Peyer's patch (tissue), 4 donors: ENCODE measurements at regions not wholly inside any gene's neighbourhood (a gene's known extent, or its start where the extent isn't known, plus 50 kb on each side); places are given as distances from the start of the nearest gene placed in this dataset.

Experiments used
- DNase-seq, 3 donors: peaks; one replicate each; pipeline ENCODE4 v3.0.0-alpha.2; 2017 to 2019
- H3K27ac ChIP-seq, 4 donors: fragments of 200-600 bp; sonication (generic); one replicate each; pipeline ENCODE4 v1.5.1; 2016 to 2019
- H3K27me3 ChIP-seq, 2 donors: fragments of 200-600 bp; sonication (generic); one replicate each; pipeline ENCODE4 v1.5.1; 2019
- H3K36me3 ChIP-seq, 3 donors: fragments of 200-600 bp; sonication (generic); one replicate each; pipeline ENCODE4 v1.5.1; 2016 to 2019
- H3K4me1 ChIP-seq, 4 donors: fragments of 200-600 bp; sonication (generic); one replicate each; pipeline ENCODE4 v1.5.1; 2016 to 2019
- H3K4me3 ChIP-seq, 4 donors: fragments of 200-600 bp; sonication (generic); 1 replicate in 3 of 4; 2 replicates in 1 of 4; pipeline ENCODE4 v1.5.1; 2016 to 2019; ENCODE audit warnings: mild to moderate bottlenecking in 1 of 4
- H3K9me3 ChIP-seq, 4 donors: fragments of 200-600 bp; sonication (generic); one replicate each; pipeline ENCODE4 v1.5.1; 2016 to 2019; ENCODE audit warnings: mild to moderate bottlenecking in 1 of 4
- POLR2A ChIP-seq, 2 donors: fragments of 450-650 bp; IDR thresholded peaks; one replicate each; pipeline ENCODE4 v1.5.1; 2017; ENCODE audit warnings: antibody characterized with exemption in 2 of 2, mild to moderate bottlenecking in 2 of 2, moderate library complexity in 2 of 2
- TF ChIP-seq, protein P1 (sequence below), 6 experiments: fragments of 450-650 bp in 4 of 6; fragments of 200-600 bp in 2 of 6; sonication (generic) in 1 of 6; IDR thresholded peaks; one replicate each; pipeline ENCODE4 v1.5.1; 2017 to 2019; ENCODE audit warnings: antibody characterized with exemption in 6 of 6, mild to moderate bottlenecking in 3 of 6, moderate library complexity in 1 of 6

DNA sequence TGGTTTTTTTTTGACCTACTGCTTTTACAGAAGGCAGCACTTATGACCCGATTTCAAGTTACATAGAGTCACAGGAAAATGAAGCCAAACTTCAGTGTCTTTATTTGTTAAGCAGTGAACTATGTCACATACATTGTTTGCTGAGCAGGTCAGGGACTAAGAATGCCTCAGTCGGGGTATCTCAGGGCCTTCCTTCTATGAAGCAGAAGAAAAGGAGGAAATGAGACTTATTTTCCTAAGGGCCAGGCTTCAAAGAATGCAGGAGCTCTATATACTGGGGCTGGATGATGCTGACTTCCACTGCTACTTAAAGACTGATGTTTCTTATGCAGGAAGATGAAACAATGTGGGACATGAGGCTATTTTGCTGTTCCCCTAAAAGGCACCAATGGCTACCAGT, 558.4 kb upstream of the IGFBP7 start:
- TF ChIP-seq POLR2A (IDR thresholded peaks at IDR 0.05) = no peak
- TF ChIP-seq, protein P1, sequence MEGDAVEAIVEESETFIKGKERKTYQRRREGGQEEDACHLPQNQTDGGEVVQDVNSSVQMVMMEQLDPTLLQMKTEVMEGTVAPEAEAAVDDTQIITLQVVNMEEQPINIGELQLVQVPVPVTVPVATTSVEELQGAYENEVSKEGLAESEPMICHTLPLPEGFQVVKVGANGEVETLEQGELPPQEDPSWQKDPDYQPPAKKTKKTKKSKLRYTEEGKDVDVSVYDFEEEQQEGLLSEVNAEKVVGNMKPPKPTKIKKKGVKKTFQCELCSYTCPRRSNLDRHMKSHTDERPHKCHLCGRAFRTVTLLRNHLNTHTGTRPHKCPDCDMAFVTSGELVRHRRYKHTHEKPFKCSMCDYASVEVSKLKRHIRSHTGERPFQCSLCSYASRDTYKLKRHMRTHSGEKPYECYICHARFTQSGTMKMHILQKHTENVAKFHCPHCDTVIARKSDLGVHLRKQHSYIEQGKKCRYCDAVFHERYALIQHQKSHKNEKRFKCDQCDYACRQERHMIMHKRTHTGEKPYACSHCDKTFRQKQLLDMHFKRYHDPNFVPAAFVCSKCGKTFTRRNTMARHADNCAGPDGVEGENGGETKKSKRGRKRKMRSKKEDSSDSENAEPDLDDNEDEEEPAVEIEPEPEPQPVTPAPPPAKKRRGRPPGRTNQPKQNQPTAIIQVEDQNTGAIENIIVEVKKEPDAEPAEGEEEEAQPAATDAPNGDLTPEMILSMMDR (IDR thresholded peaks at IDR 0.05) = no peak
- Histone ChIP-seq H3K27me3 (no peaks in the 10 kb centered on the region), H3K27ac (no peak overlapping the region), H3K4me1 (no peaks in the 10 kb centered on the region), H3K9me3 (no peaks in the 10 kb centered on the region), H3K4me3 (no peak overlapping the region), H3K36me3 (no peaks in the 10 kb centered on the region)
- no peak for DNase-seq

DNA sequence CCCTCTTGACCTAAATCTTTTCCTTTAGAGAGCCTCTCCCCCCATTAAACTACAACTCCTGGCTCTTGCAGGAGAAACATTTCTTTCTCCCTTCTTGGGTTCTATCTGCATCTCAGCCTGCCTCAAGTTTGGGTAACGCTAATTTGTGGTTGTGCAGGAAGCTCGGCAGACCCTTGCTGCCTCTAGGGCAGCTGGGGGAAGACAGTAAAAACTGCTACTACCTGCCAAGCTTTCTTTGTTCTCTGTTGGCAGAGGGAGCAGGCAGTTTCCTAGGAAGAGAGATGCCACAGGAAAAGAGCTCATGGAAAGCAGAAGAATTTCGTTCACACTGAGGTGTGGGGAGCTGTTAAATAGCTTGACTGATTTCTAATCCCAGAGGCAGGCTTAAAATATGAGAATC, 555.6 kb upstream of the IGFBP7 start:
- no peaks in the 10 kb centered on the region for H3K36me3 ChIP-seq
- no peak overlapping the region for H3K4me3 ChIP-seq
- H3K27ac ChIP-seq = no peak overlapping the region
- H3K27me3 ChIP-seq = no peaks in the 10 kb centered on the region
- no peaks in the 10 kb centered on the region for H3K4me1 ChIP-seq
- TF ChIP-seq, protein P1 (IDR thresholded peaks at IDR 0.05) = no peak
- no peak for TF ChIP-seq POLR2A (IDR thresholded peaks at IDR 0.05)
- DNase-seq = no peak
- no peaks in the 10 kb centered on the region for H3K9me3 ChIP-seq

DNA sequence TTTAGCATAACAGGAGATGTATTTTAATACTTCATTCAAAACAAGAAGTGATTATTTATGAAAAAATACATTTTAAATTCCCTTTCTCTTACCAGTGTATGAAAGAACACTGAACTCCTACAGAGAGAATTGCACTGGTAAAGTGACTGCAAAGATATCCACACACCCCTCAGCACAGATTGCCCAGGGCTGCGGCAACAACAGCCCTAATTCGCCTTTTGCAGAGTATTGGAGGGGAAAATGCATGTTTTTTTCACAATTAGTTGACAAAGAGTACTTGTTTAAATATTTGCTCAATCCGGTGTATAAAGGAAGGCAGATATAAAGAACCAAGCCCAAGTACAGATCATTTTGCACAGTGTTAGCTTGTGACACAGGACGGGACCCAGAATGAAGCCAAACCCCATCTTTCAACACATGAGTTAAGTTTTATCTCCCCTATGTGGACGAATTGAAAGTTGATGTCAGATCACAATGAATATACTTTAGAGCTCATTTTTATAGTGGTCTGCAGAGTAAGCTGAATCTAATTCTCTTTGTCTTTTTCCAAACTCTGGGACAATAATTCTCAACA, 551.4 kb upstream of the IGFBP7 start:
- H3K4me1 ChIP-seq = no peaks in the 10 kb centered on the region
- H3K27me3 ChIP-seq = no peaks in the 10 kb centered on the region
- TF ChIP-seq, protein P1 (IDR thresholded peaks at IDR 0.05) = no peak
- no peak for TF ChIP-seq POLR2A (IDR thresholded peaks at IDR 0.05)
- H3K9me3 ChIP-seq = no peaks in the 10 kb centered on the region
- no peak for DNase-seq
- H3K36me3 ChIP-seq = no peaks in the 10 kb centered on the region
- no peak overlapping the region for H3K27ac ChIP-seq
- no peak overlapping the region for H3K4me3 ChIP-seq

DNA sequence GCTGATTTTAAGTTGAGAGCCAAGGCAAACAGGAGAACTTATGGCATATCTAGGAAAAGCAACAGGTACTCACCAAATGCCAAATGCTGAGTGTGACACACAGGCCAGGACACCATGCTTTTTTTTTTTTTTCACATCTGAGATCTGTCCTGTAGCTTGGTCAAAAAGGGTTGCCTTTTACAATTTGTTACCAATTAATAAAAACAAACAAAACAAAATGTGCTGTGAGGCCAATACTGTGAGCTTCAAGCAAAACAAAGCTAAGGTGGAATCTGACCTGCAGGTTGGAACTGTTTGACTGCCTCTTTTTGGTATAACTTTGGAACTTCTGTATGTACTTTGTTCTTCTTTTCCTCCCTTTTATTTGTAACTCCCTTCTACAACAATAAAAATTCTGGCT, 548.5 kb upstream of the IGFBP7 start:
- Histone ChIP-seq H3K4me3 (no peak overlapping the region), H3K27me3 (no peaks in the 10 kb centered on the region), H3K9me3 (no peaks in the 10 kb centered on the region), H3K27ac (no peak overlapping the region), H3K4me1 (no peaks in the 10 kb centered on the region), H3K36me3 (no peaks in the 10 kb centered on the region)
- DNase-seq = no peak
- no peak for TF ChIP-seq POLR2A (IDR thresholded peaks at IDR 0.05)
- TF ChIP-seq, protein P1 (IDR thresholded peaks at IDR 0.05) = no peak

DNA sequence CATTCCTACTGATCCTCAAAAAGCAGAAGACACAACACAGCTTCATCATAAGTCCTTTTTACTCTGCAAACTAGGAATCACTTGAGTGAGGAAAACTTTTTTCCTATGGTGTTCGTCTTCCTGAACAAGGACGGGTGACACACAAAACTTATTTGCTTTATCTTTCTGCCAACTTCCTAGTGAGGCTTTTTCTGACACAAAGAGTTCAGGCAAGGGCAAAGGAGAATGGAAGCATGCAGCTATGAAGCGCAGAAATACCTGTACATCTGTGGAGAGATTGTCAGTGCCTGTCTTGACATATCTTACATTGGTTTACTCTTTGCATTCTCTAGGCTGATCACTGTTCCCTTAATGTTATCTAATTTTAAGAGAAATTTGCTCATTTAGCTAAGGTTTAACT, 548.0 kb upstream of the IGFBP7 start:
- no peaks in the 10 kb centered on the region for H3K27me3 ChIP-seq
- TF ChIP-seq, protein P1 (IDR thresholded peaks at IDR 0.05) = no peak
- TF ChIP-seq POLR2A (IDR thresholded peaks at IDR 0.05) = no peak
- no peaks in the 10 kb centered on the region for H3K4me1 ChIP-seq
- H3K27ac ChIP-seq = no peak overlapping the region
- no peak for DNase-seq
- no peak overlapping the region for H3K4me3 ChIP-seq
- H3K36me3 ChIP-seq = no peaks in the 10 kb centered on the region
- H3K9me3 ChIP-seq = no peaks in the 10 kb centered on the region

DNA sequence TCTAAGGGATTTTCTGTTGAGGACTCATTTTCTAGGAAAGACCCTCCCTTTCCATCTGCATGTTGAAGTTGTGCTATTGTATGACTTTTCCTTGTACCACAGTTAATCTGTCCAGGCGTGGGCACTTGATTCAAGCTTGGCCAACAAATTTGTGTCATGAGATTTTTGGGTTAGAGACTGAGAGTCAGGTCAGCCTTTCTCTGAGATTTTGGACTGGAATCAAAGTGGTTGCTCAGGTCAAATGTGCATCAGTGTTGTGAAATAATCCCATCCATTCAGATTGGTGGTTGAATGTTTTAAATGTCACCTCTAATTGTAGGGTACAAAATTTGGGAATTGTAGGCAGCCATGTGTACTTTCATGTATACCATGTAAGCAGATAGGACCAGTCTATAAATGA, 545.2 kb upstream of the IGFBP7 start:
- TF ChIP-seq, protein P1 (IDR thresholded peaks at IDR 0.05) = no peak
- TF ChIP-seq POLR2A (IDR thresholded peaks at IDR 0.05) = no peak
- Histone ChIP-seq H3K4me3 (no peak overlapping the region), H3K4me1 (no peaks in the 10 kb centered on the region), H3K36me3 (no peaks in the 10 kb centered on the region), H3K9me3 (no peaks in the 10 kb centered on the region), H3K27ac (no peak overlapping the region), H3K27me3 (no peaks in the 10 kb centered on the region)
- no peak for DNase-seq
